ENCODE measurements at regions not wholly inside any gene's neighbourhood (a gene's known extent, or its start where the extent isn't known, plus 50 kb on each side); places are given as distances from the start of the nearest gene placed in this dataset.

DNA sequence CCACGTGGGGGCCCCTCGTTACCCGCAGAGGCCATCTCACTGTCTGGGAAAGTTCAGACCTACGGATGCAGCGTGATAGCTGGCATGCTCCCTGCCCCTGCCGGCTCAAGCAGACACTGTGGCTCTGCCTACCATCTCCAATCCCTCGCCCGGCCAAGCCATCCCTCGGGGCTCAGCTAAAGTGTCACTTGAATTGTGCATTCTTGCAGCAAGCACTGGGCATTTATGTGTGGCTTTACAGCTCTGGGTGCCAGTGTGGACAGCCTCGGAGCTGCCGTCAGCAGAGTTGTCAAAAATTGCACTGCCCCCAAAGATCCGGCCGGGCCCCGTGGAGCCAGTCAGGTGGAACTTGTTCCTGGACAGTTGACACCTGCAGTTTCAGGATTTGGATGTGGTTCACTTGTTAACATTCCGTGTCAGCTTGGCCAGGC, 75.0 kb upstream of the FGF3 start (continued):
- TF ChIP-seq RNF2 (IDR thresholded peaks at IDR 0.05; ENCODE audit: borderline replicate concordance, low read depth, low read length, missing control alignments, poor library complexity, severe bottlenecking) (no peak), CEBPB (IDR thresholded peaks at IDR 0.05; ENCODE audit: low read depth, low read length) (no peak), CREB1 (IDR thresholded peaks at IDR 0.05) (no peak), YY1 (IDR thresholded peaks at IDR 0.05; ENCODE audit: low read depth, low read length) (no peak)
